Kidney glomerular epithelial cell (primary cell): ENCODE measurements at regions not wholly inside any gene's neighbourhood (a gene's known extent, or its start where the extent isn't known, plus 50 kb on each side); places are given as distances from the start of the nearest gene placed in this dataset.
"Not testable (repeated sequence)": the region's sequence is repeated elsewhere in the genome, so short reads cannot be mapped to it uniquely, and the experiment has no call there.

ENCODE experiments used
- DNase-seq: peaks from one replicate; lab custom pipeline; 2025; lab: John Stamatoyannopoulos, UW

GRCh38 chr5:17828681-17829080 lies 194.4 kb downstream of the TAF11L14 start:
- no peak for DNase-seq

GRCh38 chr5:17829456-17829855 lies 195.2 kb downstream of the TAF11L14 start:
- DNase-seq = no peak

GRCh38 chr5:17831279-17831678 lies 197.0 kb downstream of the TAF11L14 start:
- DNase-seq = no peak

GRCh38 chr5:17832949-17833745 lies 198.9 kb downstream of the TAF11L14 start:
- no peak for DNase-seq

- no peak for DNase-seq
These were observed 203.5 kb downstream of the TAF11L14 start for GRCh38 chr5:17837757-17838156.

- DNase-seq = no peak
These were observed 204.2 kb downstream of the TAF11L14 start for GRCh38 chr5:17838469-17838868.

DNA sequence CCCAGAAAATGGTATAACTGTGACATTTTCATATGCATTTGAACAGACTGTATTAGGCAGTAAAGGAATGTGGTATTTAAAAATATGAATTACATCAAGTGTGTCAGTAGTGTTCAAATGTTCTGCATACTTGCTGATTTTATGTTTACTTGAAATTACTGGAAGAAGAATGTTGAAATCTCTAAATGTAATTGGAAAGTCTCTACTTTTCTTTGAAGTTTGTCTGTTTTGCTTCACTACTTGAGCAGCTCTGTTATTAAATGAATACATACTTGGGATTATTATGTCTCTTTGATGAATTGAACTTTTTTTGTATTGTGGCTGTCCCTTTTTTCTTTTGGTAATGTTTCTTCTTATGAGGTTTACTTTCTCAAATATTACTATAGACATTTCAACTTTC lies 205.6 kb downstream of the TAF11L14 start:
- no peak for DNase-seq

GRCh38 chr5:17846496-17846895 lies 212.2 kb downstream of the TAF11L14 start:
- no peak for DNase-seq

DNA sequence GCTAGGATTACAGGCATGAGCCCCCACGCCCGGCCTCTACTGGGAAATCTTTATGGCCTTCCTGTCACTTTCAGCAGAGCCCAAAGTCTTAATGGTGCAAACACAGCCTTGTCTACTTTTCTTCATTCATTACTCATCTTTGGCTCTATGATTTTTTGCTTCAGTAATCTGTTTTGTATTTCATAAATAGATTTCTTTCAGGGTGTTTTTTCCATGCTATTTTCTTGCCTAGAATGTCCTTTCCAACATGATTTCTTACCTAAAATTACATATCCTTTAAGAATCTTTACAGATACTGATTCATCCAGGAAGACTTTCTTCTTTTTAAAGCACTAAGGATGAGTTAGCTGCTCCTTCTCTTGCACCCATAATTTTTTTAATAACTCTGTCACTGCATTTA lies 213.0 kb downstream of the TAF11L14 start:
- DNase-seq = no peak

DNA sequence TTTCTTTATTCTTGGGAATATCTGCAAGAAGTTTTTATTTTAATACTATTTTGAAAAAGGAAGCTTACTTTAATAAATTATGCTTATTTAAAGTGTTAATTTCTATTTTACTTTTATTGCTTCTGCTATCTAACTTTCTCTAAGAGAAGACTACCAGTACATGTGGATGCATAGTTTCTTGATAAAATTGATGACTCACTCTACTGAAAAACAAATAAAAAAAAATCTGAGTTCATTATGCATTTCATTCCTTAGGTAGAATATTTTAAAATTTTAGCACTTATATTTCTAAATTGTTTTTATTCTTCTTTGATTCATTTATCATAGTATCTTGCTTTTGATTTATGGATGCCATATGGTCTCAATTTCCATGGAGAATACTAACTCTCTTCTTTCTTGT lies 217.9 kb downstream of the TAF11L14 start:
- DNase-seq = no peak

GRCh38 chr5:17852740-17853139 lies 218.5 kb downstream of the TAF11L14 start:
- no peak for DNase-seq

GRCh38 chr5:17854901-17855300 lies 220.6 kb downstream of the TAF11L14 start:
- DNase-seq = no peak

DNA sequence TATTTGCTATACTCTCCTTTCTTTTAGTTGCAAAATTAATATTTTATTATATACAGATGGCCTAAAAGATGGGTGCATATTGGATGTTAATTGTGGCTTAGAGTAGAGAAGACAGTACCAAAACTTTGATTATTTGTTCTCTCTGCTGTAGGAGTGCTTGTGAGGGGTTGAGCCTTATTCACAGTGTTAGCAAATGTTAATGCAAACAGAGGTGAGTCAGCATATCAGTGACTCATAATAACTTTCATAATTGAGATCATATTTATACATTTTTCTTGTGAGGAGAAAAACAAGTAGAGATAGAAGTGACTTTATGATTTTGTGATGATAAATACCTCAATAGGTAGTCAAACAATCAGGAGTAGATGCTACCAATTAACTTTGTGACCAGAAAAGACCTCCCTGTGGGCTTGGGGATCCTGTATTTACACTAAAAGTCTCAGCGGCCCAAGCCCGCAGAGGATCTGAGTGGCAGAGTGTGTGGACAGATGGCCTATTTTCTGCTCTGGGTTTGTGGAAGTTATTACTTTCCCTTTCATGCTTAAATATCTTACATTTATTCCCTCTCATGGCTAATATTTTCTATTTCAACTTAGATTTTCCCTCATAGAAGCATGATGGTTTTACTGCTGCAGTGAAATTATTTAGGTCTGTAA lies 226.5 kb downstream of the TAF11L14 start:
- no peak for DNase-seq

DNA sequence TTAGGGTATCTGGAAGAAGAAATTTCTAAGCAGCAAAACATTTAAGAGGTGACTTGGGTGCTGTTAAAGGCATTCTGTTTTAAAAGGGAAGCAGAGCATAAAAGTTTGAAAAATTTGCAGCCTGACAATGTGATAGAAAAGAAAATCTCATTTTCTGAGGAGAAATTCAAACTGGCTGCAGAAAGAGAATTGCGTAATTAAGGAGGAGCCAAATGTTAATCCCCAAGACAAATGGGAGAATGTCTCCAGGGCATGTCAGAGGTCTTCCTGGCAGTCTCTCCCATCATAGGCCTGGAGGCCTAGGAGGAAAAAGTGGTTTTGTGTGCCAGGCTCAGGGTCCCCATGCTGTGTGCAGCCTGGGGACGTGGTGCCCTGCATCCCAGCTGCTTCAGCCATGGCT lies 230.6 kb downstream of the TAF11L14 start:
- DNase-seq = not testable (repeated sequence)

GRCh38 chr5:17865966-17866365 lies 231.7 kb downstream of the TAF11L14 start:
- not testable (repeated sequence) for DNase-seq

GRCh38 chr5:17872204-17872603 lies 237.9 kb downstream of the TAF11L14 start:
- no peak for DNase-seq

- no peak for DNase-seq
These were observed 244.3 kb downstream of the TAF11L14 start for GRCh38 chr5:17878541-17878940.

DNA sequence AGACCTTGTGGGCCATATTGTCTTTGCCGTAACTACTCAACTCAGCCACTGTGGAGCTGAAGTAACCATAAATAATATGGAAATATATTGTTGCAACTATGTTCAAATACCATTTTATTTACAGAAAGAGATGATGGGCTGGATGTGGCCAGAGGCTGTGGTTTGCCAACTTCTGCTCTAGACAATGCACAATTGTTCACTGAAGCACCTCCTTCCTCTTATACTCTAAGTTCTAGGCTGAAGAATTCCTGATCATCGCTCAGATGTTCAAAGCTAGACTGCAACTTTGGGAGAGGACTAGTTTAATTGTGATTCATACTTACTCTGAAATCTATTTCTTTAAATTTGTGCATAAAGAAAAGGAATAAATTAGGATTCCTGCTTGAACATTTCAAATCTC lies 245.0 kb downstream of the TAF11L14 start:
- DNase-seq = no peak

DNA sequence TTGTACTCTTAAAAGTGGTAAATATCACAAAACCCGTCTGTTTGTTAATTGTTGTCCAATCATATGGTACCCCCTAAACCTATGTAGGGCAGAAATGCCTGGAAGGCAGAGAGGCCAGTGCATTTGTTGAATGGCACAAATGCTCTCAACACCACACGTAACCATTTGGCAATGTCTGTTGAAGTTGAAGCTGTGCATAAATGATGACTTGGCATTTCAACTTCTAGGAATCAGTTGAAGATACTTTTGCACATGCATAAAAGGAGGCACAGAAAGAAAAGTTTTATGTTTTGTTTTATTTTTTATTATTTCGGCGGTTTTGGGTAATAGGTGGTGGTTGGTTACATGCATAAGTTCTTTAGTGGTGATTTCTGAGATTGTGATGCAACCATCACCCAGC lies 246.6 kb downstream of the TAF11L14 start:
- DNase-seq = no peak

- DNase-seq = no peak
These were observed 248.7 kb downstream of the TAF11L14 start for GRCh38 chr5:17882760-17883488.

- DNase-seq = no peak
These were observed 253.9 kb downstream of the TAF11L14 start for GRCh38 chr5:17888155-17888554.

DNA sequence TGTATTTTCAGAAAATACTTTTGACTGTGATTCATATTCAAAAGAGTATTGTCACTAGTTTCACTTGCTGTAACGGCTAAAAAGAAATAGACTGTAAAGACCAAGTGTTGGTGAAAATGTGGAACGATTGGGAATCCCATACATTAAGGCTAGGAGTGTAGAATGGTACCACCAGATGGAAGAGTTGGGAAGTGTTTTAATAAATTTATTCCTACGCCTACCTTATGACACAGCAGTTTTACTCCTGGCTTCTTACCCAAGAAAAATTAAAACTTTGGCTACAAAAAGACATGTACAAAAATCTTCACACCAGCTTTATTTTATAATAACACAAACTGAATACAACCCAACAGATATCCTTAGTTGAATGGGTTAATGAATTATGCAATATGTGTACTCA lies 256.2 kb downstream of the TAF11L14 start:
- DNase-seq = no peak

GRCh38 chr5:17891881-17892280 lies 257.6 kb downstream of the TAF11L14 start:
- no peak for DNase-seq
